ENCODE measurements at regions not wholly inside any gene's neighbourhood (a gene's known extent, or its start where the extent isn't known, plus 50 kb on each side); places are given as distances from the start of the nearest gene placed in this dataset.

GRCh38 chr3:27639271-27639670 is 82.9 kb downstream of the EOMES start:
- Histone ChIP-seq H3K9me1 (ENCODE audit: control insufficient read depth, insufficient read depth, low read length) (no peaks in the 10 kb centered on the region), H3K79me2 (ENCODE audit: control insufficient read depth, insufficient read depth, low read length) (no peaks in the 10 kb centered on the region), H3K27ac (ENCODE audit: extremely low read depth, low read depth, low read length) (no peak overlapping the region), H3K4me1 (replicated peaks in 1 of 2; ENCODE audit: control insufficient read depth in 2 of 2, insufficient read depth in 2 of 2, low read length in 2 of 2) (no peaks in the 10 kb centered on the region), H3K4me2 (ENCODE audit: insufficient read depth, low read length) (no peak overlapping the region), H3K36me3 (ENCODE audit: control insufficient read depth, insufficient read depth, low read length) (no peaks in the 10 kb centered on the region), H4K20me1 (replicated peaks; ENCODE audit: control insufficient read depth, insufficient read depth, low read length) (no peaks in the 10 kb centered on the region), H3K9me3 (replicated peaks; ENCODE audit: control insufficient read depth, insufficient read depth, low read depth, low read length) (no peaks in the 10 kb centered on the region), H3K27me3 (ENCODE audit: control insufficient read depth in 2 of 2, insufficient read depth in 2 of 2, low read length in 2 of 2) (no peaks in the 10 kb centered on the region), H3K9ac (ENCODE audit: insufficient read depth in 1 of 2, low read depth in 2 of 2, low read length in 2 of 2) (no peak overlapping the region), H2AFZ (ENCODE audit: low read depth, low read length) (no peak overlapping the region), H3K4me3 (no peak overlapping the region)
- in situ Hi-C loops (cut with MboI) (no loop called here), intact Hi-C loops (cut with micrococcal nuclease) (no loop called here)
- TF ChIP-seq ZNF668 (CRISPR knock-in tag; IDR thresholded peaks at IDR 0.05) (no peak), EZH2 (IDR thresholded peaks at IDR 0.05; ENCODE audit: borderline replicate concordance, low read depth, low read length) (no peak), FOSL1 (tag; conservative IDR thresholded peaks at IDR 0.05) (no peak), ZNF780A (CRISPR knock-in tag; IDR thresholded peaks at IDR 0.05) (no peak), LEF1 (IDR thresholded peaks at IDR 0.05) (no peak), TCF3 (CRISPR knock-in tag; IDR thresholded peaks at IDR 0.05) (no peak), L3MBTL2 (IDR thresholded peaks at IDR 0.05) (no peak), SAFB2 (IDR thresholded peaks at IDR 0.05; ENCODE audit: borderline replicate concordance, low read depth, low read length, severe bottlenecking) (no peak), GATAD2B (IDR thresholded peaks at IDR 0.05; ENCODE audit: borderline replicate concordance) (no peak), CREM (IDR thresholded peaks at IDR 0.05; ENCODE audit: low read depth) (no peak), ZNF280A (IDR thresholded peaks at IDR 0.05; ENCODE audit: low read depth, partially characterized antibody) (no peak), CBX5 (IDR thresholded peaks at IDR 0.05; ENCODE audit: borderline replicate concordance, low read depth) (no peak), SIN3B (IDR thresholded peaks at IDR 0.05; ENCODE audit: low read depth) (no peak), SNRNP70 (optimal IDR thresholded peaks at IDR 0.05; ENCODE audit: low read depth, low read length) (no peak), ZNF324 (CRISPR knock-in tag; IDR thresholded peaks at IDR 0.05) (no peak)
- DNase-seq (ENCODE audit: extremely low read depth in 1 of 4, low spot score in 3 of 4), result no peak
- no peak for FAIRE-seq
- WGBS (ENCODE audit: insufficient coverage, low coverage, missing lambda C conversion rate), result 5% methylated on average over 2 of the region's 2 CpGs
- POLR2A ChIA-PET, result no interaction called here
- BruUV-seq (replicated peaks), result no TSS peak
- CTCF ChIA-PET (ENCODE audit: low intra/inter-chr PET ratio), result no interaction called here
- ATAC-seq, result no peak
